ENCODE measurements at regions not wholly inside any gene's neighbourhood (a gene's known extent, or its start where the extent isn't known, plus 50 kb on each side); places are given as distances from the start of the nearest gene placed in this dataset.

- TF ChIP-seq, protein P1, sequence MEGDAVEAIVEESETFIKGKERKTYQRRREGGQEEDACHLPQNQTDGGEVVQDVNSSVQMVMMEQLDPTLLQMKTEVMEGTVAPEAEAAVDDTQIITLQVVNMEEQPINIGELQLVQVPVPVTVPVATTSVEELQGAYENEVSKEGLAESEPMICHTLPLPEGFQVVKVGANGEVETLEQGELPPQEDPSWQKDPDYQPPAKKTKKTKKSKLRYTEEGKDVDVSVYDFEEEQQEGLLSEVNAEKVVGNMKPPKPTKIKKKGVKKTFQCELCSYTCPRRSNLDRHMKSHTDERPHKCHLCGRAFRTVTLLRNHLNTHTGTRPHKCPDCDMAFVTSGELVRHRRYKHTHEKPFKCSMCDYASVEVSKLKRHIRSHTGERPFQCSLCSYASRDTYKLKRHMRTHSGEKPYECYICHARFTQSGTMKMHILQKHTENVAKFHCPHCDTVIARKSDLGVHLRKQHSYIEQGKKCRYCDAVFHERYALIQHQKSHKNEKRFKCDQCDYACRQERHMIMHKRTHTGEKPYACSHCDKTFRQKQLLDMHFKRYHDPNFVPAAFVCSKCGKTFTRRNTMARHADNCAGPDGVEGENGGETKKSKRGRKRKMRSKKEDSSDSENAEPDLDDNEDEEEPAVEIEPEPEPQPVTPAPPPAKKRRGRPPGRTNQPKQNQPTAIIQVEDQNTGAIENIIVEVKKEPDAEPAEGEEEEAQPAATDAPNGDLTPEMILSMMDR (IDR thresholded peaks at IDR 0.05): no peak
- TF ChIP-seq POLR2A (IDR thresholded peaks at IDR 0.05): no peak
These were observed 303.2 kb upstream of the KCND2 start for GRCh38 chr7:119969763-119970162.

Measured in breast epithelium (tissue), 3 donors.